WTC11 (cell line): ENCODE measurements at regions not wholly inside any gene's neighbourhood (a gene's known extent, or its start where the extent isn't known, plus 50 kb on each side); places are given as distances from the start of the nearest gene placed in this dataset.

ENCODE experiments used
- ATAC-seq: fragments of 200-7000 bp; cut with Tn5 transposase; 2 replicates; pipeline ENCODE4 v1.10.0; 2021; ENCODE audit warnings: mild to moderate bottlenecking, moderate library complexity
- CTCF ChIA-PET: fragments of 300-600 bp; sonication (Branson Sonifier 250); formaldehyde crosslinking; loops from one replicate; lab custom pipeline; 2021; ENCODE audit warnings: antibody characterized with exemption; lab: Charles Lee
- POLR2A ChIA-PET: fragments of 350-600 bp; sonication (Branson Sonifier 250); formaldehyde crosslinking; loops from one replicate; lab custom pipeline; 2021; ENCODE audit warnings: antibody characterized with exemption; lab: Charles Lee
- DNase-seq: peaks from one replicate; pipeline ENCODE4 v3.0.0; 2021; ENCODE audit warnings: low spot score
- H3K27ac Mint-ChIP-seq: 2 replicates; pipeline ENCODE4 v1.8.0; 2021; ENCODE audit warnings: mixed read lengths
- H3K27me3 Mint-ChIP-seq: 2 replicates; pipeline ENCODE4 v1.8.0; 2021; ENCODE audit warnings: low read depth, mild to moderate bottlenecking, moderate library complexity, mixed read lengths
- H3K36me3 Mint-ChIP-seq: 2 replicates; pipeline ENCODE4 v1.8.0; 2021; ENCODE audit warnings: mixed read lengths
- H3K4me1 Mint-ChIP-seq: 2 replicates; pipeline ENCODE4 v1.8.0; 2022; ENCODE audit warnings: mixed read lengths
- H3K4me3 Mint-ChIP-seq: 2 replicates; pipeline ENCODE4 v1.8.0; 2021; ENCODE audit warnings: mild to moderate bottlenecking, moderate library complexity, mixed read lengths
- H3K9me3 Mint-ChIP-seq: 2 replicates; pipeline ENCODE4 v1.8.0; 2021; ENCODE audit warnings: mixed read lengths
- ATF1 ChIP-seq: sonication (generic); formaldehyde crosslinking; IDR thresholded peaks from 2 replicates; pipeline ENCODE4 v1.8.1; 2023; ENCODE audit warnings: mild to moderate bottlenecking, moderate library complexity, missing genetic modification reagents
- CBFB ChIP-seq: sonication (generic); formaldehyde crosslinking; IDR thresholded peaks from 2 replicates; pipeline ENCODE4 v1.8.1; 2022; ENCODE audit warnings: mild to moderate bottlenecking, low read depth, missing genetic modification reagents
- GABPB1 ChIP-seq: sonication (generic); formaldehyde crosslinking; IDR thresholded peaks from 2 replicates; pipeline ENCODE4 v1.8.1; 2023; ENCODE audit warnings: mild to moderate bottlenecking, missing genetic modification reagents
- GTF2I ChIP-seq: fragments of 250-450 bp; sonication (Bioruptor Pico); conservative IDR thresholded peaks from 2 replicates; pipeline ENCODE4 v1.4.0; 2021; ENCODE audit warnings: mild to moderate bottlenecking
- HMGA2 ChIP-seq: fragments of 250-450 bp; sonication (Bioruptor Pico); IDR thresholded peaks from 2 replicates; pipeline ENCODE4 v1.4.0; 2021; ENCODE audit warnings: mild to moderate bottlenecking, moderate library complexity
- JAZF1 ChIP-seq: fragments of 250-450 bp; sonication (Bioruptor Pico); IDR thresholded peaks from 2 replicates; pipeline ENCODE4 v1.9.0; 2021; ENCODE audit warnings: moderate library complexity, mild to moderate bottlenecking, inconsistent platforms
- NFYB ChIP-seq: sonication (generic); formaldehyde crosslinking; conservative IDR thresholded peaks from 2 replicates; pipeline ENCODE4 v1.8.0; 2022; ENCODE audit warnings: low read depth, missing genetic modification reagents
- NR2C2 ChIP-seq: sonication (generic); formaldehyde crosslinking; IDR thresholded peaks from 2 replicates; pipeline ENCODE4 v1.8.0; 2022; ENCODE audit warnings: mild to moderate bottlenecking, missing genetic modification reagents
- TCF7 ChIP-seq: sonication (generic); formaldehyde crosslinking; IDR thresholded peaks from 2 replicates; pipeline ENCODE4 v1.8.0; 2022; ENCODE audit warnings: mild to moderate bottlenecking, low read depth, missing genetic modification reagents, moderate library complexity
- TEAD4 ChIP-seq: sonication (generic); formaldehyde crosslinking; IDR thresholded peaks from 2 replicates; pipeline ENCODE4 v1.8.0; 2022; ENCODE audit warnings: mild to moderate bottlenecking, missing genetic modification reagents
- ZNF671 ChIP-seq: fragments of 250-450 bp; sonication (Bioruptor Pico); IDR thresholded peaks from 2 replicates; pipeline ENCODE4 v1.8.0; 2021; ENCODE audit warnings: mild to moderate bottlenecking
- TF ChIP-seq, protein P1 (sequence below): fragments of 250-450 bp; sonication (Bioruptor Pico); IDR thresholded peaks from 2 replicates; pipeline ENCODE4 v1.9.0; 2021; ENCODE audit warnings: mild to moderate bottlenecking, borderline replicate concordance
- TF ChIP-seq, protein P2 (sequence below): sonication (generic); formaldehyde crosslinking; IDR thresholded peaks from 2 replicates; pipeline ENCODE4 v1.8.0; 2022; ENCODE audit warnings: mild to moderate bottlenecking, missing genetic modification reagents
- TF ChIP-seq, protein P3 (sequence below): fragments of 250-450 bp; sonication (Bioruptor Pico); conservative IDR thresholded peaks from 2 replicates; pipeline ENCODE4 v1.9.0; 2021; ENCODE audit warnings: mild to moderate bottlenecking
- TF ChIP-seq, protein P4 (sequence below): sonication (generic); formaldehyde crosslinking; IDR thresholded peaks from 2 replicates; pipeline ENCODE4 v1.8.1; 2022; ENCODE audit warnings: mild to moderate bottlenecking, moderate library complexity, missing genetic modification reagents
- TF ChIP-seq, protein P5 (sequence below): sonication (generic); formaldehyde crosslinking; IDR thresholded peaks from 2 replicates; pipeline ENCODE4 v1.8.0; 2022; ENCODE audit warnings: mild to moderate bottlenecking, missing genetic modification reagents

DNA sequence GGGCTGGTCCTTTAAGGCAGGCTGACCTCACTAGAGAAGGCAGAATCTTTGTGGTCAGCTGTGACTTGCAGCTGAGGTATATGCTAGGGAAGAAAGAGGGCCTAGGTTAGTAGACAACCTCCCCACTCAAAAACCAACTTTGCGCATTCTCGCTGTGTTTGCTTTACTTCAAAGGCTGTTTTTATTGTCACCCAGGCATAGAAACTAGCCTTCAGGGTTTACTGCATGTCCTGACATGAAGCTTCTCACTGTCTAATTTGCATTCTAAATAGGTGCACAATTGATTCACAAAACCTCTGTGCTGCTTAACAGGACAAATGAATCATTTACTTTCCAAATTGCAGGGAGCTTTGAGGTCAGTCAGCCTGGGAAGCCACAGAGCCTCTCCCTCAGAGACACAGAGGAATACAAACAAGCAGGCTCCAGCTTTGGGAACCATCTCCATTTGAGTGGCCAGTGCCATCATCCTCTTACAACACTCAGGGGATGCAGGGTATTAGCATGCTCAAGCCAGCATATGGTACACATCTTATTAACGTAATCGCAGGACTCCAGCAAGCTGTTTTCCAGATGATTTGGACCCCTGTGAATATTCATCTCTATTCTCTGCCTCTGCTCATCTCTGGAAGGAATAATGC lies 596.4 kb upstream of the GHITM start (continued):
- TF ChIP-seq, protein P1, sequence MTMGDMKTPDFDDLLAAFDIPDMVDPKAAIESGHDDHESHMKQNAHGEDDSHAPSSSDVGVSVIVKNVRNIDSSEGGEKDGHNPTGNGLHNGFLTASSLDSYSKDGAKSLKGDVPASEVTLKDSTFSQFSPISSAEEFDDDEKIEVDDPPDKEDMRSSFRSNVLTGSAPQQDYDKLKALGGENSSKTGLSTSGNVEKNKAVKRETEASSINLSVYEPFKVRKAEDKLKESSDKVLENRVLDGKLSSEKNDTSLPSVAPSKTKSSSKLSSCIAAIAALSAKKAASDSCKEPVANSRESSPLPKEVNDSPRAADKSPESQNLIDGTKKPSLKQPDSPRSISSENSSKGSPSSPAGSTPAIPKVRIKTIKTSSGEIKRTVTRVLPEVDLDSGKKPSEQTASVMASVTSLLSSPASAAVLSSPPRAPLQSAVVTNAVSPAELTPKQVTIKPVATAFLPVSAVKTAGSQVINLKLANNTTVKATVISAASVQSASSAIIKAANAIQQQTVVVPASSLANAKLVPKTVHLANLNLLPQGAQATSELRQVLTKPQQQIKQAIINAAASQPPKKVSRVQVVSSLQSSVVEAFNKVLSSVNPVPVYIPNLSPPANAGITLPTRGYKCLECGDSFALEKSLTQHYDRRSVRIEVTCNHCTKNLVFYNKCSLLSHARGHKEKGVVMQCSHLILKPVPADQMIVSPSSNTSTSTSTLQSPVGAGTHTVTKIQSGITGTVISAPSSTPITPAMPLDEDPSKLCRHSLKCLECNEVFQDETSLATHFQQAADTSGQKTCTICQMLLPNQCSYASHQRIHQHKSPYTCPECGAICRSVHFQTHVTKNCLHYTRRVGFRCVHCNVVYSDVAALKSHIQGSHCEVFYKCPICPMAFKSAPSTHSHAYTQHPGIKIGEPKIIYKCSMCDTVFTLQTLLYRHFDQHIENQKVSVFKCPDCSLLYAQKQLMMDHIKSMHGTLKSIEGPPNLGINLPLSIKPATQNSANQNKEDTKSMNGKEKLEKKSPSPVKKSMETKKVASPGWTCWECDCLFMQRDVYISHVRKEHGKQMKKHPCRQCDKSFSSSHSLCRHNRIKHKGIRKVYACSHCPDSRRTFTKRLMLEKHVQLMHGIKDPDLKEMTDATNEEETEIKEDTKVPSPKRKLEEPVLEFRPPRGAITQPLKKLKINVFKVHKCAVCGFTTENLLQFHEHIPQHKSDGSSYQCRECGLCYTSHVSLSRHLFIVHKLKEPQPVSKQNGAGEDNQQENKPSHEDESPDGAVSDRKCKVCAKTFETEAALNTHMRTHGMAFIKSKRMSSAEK (CRISPR knock-in tag): no peak
- no peak for TF ChIP-seq GTF2I (CRISPR knock-in tag)
- no peak for TF ChIP-seq ZNF671 (CRISPR knock-in tag)
- TF ChIP-seq, protein P2, sequence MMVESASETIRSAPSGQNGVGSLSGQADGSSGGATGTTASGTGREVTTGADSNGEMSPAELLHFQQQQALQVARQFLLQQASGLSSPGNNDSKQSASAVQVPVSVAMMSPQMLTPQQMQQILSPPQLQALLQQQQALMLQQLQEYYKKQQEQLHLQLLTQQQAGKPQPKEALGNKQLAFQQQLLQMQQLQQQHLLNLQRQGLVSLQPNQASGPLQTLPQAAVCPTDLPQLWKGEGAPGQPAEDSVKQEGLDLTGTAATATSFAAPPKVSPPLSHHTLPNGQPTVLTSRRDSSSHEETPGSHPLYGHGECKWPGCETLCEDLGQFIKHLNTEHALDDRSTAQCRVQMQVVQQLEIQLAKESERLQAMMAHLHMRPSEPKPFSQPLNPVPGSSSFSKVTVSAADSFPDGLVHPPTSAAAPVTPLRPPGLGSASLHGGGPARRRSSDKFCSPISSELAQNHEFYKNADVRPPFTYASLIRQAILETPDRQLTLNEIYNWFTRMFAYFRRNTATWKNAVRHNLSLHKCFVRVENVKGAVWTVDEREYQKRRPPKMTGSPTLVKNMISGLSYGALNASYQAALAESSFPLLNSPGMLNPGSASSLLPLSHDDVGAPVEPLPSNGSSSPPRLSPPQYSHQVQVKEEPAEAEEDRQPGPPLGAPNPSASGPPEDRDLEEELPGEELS (CRISPR knock-in tag): no peak

DNA sequence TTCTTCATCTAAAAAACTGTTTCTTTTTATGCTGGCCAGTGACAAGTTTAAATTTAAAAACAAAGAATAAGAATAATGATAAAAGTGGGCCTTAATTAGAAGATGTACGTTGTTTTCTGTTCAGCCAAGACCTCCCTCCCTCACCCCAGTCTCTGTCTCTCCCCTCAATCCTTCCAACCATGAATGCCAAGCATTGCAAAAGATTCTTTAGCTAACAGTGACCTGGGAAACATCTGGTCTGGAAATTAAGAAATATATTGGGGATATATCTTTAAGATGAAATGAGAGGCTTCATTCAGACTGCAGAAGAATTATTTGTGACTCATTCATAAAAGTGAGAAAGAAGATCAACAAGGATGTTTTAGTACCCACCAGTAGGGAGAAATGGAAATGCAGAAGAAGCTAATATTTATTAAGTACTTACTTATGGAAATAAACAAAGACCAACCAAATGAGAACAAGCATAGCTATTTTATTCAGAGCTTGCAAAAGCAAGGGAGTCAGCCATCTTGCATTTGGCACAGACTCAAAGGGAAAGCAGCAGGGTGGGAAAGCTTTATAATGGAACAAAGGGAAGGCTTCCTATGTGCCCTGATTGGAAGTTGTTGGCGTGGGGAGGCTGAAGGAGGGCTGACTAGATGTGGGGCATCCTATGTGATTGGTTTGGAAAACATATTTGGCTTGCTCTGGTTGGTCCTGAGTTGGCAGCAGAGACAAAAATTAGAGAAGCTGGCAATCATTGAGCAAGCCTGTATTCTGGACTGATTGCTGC lies 595.4 kb upstream of the GHITM start:
- Mint-ChIP-seq H3K9me3 (no peaks in the 10 kb centered on the region), H3K4me1 (peaks cover 38% of the 10 kb centered on the region), H3K36me3 (no peaks in the 10 kb centered on the region), H3K27me3 (peaks cover 22% of the 10 kb centered on the region), H3K27ac (no peak overlapping the region), H3K4me3 (no peak overlapping the region)
- TF ChIP-seq GABPB1 (CRISPR knock-in tag): no peak
- TF ChIP-seq TEAD4: no peak
- TF ChIP-seq, protein P3, sequence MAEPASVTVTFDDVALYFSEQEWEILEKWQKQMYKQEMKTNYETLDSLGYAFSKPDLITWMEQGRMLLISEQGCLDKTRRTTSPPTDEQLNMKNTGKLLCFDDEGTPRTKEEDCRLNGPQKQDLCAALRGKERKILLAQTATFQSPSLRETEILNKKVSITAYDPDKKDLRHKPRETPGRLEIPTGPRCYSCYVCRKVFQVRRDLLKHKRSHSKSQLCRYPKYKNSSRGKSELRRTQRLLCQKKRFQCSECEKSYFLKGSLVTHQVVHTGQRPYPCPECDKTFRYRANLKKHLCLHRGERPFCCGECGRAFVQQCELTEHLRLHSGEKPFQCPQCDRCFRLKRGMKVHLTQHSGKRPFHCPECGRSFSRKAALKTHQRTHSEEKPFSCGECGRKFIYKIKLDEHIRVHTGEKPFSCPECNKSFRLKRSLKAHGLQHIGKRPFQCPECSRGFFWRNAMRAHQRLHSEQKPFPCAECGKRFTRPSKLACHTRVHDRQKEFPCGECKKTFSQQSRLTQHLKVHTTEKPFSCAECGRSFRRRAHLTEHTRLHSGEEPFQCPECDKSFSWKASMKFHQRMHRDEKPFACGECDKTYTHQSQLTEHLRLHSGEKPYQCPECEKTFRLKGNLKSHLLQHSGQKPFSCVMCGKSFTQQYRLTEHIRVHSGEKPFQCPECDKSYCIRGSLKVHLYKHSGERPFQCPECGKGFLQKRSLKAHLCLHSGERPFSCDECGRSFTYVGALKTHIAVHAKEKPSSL: no peak
- no peak for TF ChIP-seq JAZF1
- no peak for TF ChIP-seq ATF1 (CRISPR knock-in tag)
- TF ChIP-seq CBFB (CRISPR knock-in tag): no peak
- TF ChIP-seq, protein P4, sequence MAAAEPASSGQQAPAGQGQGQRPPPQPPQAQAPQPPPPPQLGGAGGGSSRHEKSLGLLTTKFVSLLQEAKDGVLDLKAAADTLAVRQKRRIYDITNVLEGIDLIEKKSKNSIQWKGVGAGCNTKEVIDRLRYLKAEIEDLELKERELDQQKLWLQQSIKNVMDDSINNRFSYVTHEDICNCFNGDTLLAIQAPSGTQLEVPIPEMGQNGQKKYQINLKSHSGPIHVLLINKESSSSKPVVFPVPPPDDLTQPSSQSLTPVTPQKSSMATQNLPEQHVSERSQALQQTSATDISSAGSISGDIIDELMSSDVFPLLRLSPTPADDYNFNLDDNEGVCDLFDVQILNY (CRISPR knock-in tag): no peak
- no peak for TF ChIP-seq NR2C2
- TF ChIP-seq, protein P5, sequence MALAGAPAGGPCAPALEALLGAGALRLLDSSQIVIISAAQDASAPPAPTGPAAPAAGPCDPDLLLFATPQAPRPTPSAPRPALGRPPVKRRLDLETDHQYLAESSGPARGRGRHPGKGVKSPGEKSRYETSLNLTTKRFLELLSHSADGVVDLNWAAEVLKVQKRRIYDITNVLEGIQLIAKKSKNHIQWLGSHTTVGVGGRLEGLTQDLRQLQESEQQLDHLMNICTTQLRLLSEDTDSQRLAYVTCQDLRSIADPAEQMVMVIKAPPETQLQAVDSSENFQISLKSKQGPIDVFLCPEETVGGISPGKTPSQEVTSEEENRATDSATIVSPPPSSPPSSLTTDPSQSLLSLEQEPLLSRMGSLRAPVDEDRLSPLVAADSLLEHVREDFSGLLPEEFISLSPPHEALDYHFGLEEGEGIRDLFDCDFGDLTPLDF: no peak
- TF ChIP-seq NFYB: no peak
- TF ChIP-seq TCF7 (CRISPR knock-in tag): no peak
- no peak for TF ChIP-seq HMGA2 (CRISPR knock-in tag)
- ChIA-PET CTCF (interaction anchor here (2.0 kb wide), 1 partner anchor 18 kb away, joined by 6 read pairs; no protein-coding TSS in a partner anchor), POLR2A (no interaction called here)
- ATAC-seq: peak; percentile 31; the same call in 1 of the 2 replicates
- DNase-seq: no peak
